ENCODE measurements at regions not wholly inside any gene's neighbourhood (a gene's known extent, or its start where the extent isn't known, plus 50 kb on each side); places are given as distances from the start of the nearest gene placed in this dataset.
"Not testable (repeated sequence)": the region's sequence is repeated elsewhere in the genome, so short reads cannot be mapped to it uniquely, and the experiment has no call there.

GRCh38 chr3:137148917-137149316 is 191.1 kb downstream of the IL20RB start:
- DNase-seq (ENCODE audit: low read depth), result no peak
- TF ChIP-seq, protein P1, sequence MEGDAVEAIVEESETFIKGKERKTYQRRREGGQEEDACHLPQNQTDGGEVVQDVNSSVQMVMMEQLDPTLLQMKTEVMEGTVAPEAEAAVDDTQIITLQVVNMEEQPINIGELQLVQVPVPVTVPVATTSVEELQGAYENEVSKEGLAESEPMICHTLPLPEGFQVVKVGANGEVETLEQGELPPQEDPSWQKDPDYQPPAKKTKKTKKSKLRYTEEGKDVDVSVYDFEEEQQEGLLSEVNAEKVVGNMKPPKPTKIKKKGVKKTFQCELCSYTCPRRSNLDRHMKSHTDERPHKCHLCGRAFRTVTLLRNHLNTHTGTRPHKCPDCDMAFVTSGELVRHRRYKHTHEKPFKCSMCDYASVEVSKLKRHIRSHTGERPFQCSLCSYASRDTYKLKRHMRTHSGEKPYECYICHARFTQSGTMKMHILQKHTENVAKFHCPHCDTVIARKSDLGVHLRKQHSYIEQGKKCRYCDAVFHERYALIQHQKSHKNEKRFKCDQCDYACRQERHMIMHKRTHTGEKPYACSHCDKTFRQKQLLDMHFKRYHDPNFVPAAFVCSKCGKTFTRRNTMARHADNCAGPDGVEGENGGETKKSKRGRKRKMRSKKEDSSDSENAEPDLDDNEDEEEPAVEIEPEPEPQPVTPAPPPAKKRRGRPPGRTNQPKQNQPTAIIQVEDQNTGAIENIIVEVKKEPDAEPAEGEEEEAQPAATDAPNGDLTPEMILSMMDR (IDR thresholded peaks at IDR 0.05; ENCODE audit: insufficient read depth, low read depth, low read length, missing control alignments), result no peak
- no peak overlapping the region for H3K4me3 ChIP-seq (ENCODE audit: low read depth, low read length)

GRCh38 chr3:137150825-137151224 is 193.0 kb downstream of the IL20RB start:
- TF ChIP-seq, protein P1 (IDR thresholded peaks at IDR 0.05; ENCODE audit: insufficient read depth, low read depth, low read length, missing control alignments), result no peak
- H3K4me3 ChIP-seq (ENCODE audit: low read depth, low read length), result no peak overlapping the region
- DNase-seq (ENCODE audit: low read depth), result no peak

DNA sequence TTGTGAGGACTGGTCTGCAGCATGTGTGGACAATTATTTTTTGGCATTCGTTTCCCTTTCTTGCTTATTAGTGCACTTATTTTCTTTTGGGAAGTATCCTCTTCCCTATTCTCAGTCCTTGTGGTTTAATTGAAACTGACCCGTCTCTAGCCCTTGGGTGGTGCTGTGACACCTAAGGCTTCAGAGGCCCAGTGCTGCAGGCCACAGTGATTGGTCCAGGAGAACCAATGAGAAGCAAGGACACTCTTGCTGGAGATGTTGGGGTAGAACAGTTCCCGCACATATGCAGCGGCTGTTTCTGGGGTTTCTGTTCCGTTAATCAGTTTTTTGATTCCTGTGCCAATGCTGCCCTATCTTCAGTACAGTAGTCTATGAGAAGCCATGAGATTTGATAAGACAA is 195.3 kb downstream of the IL20RB start:
- H3K4me3 ChIP-seq (ENCODE audit: low read depth, low read length); DNase-seq (ENCODE audit: low read depth): not testable (repeated sequence)

- peak overlapping the region; percentile 28 for H3K4me3 ChIP-seq (ENCODE audit: low read depth, low read length)
- TF ChIP-seq, protein P1 (IDR thresholded peaks at IDR 0.05; ENCODE audit: insufficient read depth, low read depth, low read length, missing control alignments), result no peak
- DNase-seq (ENCODE audit: low read depth), result no peak
These were observed 205.6 kb downstream of the IL20RB start for GRCh38 chr3:137163241-137163871.

GRCh38 chr3:137163958-137164357 is 206.2 kb downstream of the IL20RB start:
- no peak for DNase-seq (ENCODE audit: low read depth)
- peak overlapping the region; percentile 28 for H3K4me3 ChIP-seq (ENCODE audit: low read depth, low read length)
- TF ChIP-seq, protein P1 (IDR thresholded peaks at IDR 0.05; ENCODE audit: insufficient read depth, low read depth, low read length, missing control alignments), result no peak

GRCh38 chr3:137165117-137165806 is 207.5 kb downstream of the IL20RB start:
- TF ChIP-seq, protein P1 (IDR thresholded peaks at IDR 0.05; ENCODE audit: insufficient read depth, low read depth, low read length, missing control alignments), result no peak
- no peak for DNase-seq (ENCODE audit: low read depth)
- no peak overlapping the region for H3K4me3 ChIP-seq (ENCODE audit: low read depth, low read length)

DNA sequence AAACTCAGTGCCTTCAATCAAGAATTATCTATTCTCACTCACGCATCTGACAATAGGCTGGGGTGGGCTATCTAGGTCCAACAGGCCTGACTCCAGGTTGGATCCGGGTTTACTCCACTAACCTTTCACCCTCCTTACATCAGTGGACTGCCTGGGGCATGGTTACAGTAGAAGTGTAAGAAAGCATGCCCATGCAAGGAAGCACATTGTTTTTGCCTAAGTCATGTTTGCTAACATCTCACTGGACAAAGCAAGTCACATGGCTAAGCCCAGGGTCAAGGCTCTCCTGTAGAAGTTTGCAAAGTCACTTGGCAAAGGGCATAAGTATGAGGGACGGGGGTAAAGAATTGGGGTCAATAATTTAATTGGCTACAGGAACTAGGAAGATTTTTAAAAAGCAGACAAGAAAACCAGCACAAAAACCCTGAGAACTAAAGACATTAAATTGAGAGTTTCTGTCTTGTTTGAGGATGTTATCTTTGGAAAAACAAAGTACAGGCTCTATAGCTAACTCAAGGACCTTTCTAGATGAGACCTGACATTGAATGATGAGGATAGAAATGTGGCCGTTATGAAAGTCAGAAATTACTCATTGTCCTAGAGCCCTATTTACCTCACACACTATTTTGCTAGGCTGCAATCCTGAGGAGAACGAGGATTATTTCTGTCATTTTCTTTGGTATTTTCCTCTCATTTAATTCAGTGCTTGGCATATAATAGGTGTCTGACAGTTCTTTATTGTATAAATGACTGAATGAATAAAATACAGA is 214.2 kb downstream of the IL20RB start:
- TF ChIP-seq, protein P1 (IDR thresholded peaks at IDR 0.05; ENCODE audit: insufficient read depth, low read depth, low read length, missing control alignments), result no peak
- H3K4me3 ChIP-seq (ENCODE audit: low read depth, low read length), result no peak overlapping the region
- peak; percentile 39 for DNase-seq (ENCODE audit: low read depth)
